Activated CD8-positive, alpha-beta memory T cell treated with anti-CD3 and anti-CD28 coated beads, Interleukin-2, amount 10 ng/mL, durations not matched to agents 7 days and 5 days (primary cell): ENCODE measurements at regions not wholly inside any gene's neighbourhood (a gene's known extent, or its start where the extent isn't known, plus 50 kb on each side); places are given as distances from the start of the nearest gene placed in this dataset.
"Not testable (repeated sequence)": the region's sequence is repeated elsewhere in the genome, so short reads cannot be mapped to it uniquely, and the experiment has no call there.

Experiments used
- ATAC-seq: fragments of 150-1000 bp; cut with Tn5 transposase; one replicate; pipeline ENCODE4 v1.10.0; 2021; ENCODE audit warnings: moderate library complexity
- CTCF ChIA-PET: fragments of 350-600 bp; sonication (Branson Sonifier 250); formaldehyde crosslinking; loops from one replicate; lab custom pipeline; 2021; ENCODE audit warnings: antibody characterized with exemption; lab: Charles Lee
- DNase-seq: peaks from one replicate; pipeline ENCODE4 v3.0.0-alpha.2; 2020
- H3K27ac Mint-ChIP-seq: one replicate; pipeline ENCODE4 v1.8.0; 2021; ENCODE audit warnings: mild to moderate bottlenecking, mixed read lengths
- H3K27me3 Mint-ChIP-seq: one replicate; pipeline ENCODE4 v1.8.0; 2021; ENCODE audit warnings: mixed read lengths
- H3K36me3 Mint-ChIP-seq: one replicate; pipeline ENCODE4 v1.8.0; 2021; ENCODE audit warnings: mild to moderate bottlenecking, mixed read lengths
- H3K4me1 Mint-ChIP-seq: one replicate; pipeline ENCODE4 v1.8.0; 2021; ENCODE audit warnings: mixed read lengths
- H3K4me3 Mint-ChIP-seq: one replicate; pipeline ENCODE4 v1.8.0; 2021; ENCODE audit warnings: mild to moderate bottlenecking, moderate library complexity, mixed read lengths
- H3K9me3 Mint-ChIP-seq: one replicate; pipeline ENCODE4 v1.8.0; 2022; ENCODE audit warnings: low read depth, mixed read lengths

DNA sequence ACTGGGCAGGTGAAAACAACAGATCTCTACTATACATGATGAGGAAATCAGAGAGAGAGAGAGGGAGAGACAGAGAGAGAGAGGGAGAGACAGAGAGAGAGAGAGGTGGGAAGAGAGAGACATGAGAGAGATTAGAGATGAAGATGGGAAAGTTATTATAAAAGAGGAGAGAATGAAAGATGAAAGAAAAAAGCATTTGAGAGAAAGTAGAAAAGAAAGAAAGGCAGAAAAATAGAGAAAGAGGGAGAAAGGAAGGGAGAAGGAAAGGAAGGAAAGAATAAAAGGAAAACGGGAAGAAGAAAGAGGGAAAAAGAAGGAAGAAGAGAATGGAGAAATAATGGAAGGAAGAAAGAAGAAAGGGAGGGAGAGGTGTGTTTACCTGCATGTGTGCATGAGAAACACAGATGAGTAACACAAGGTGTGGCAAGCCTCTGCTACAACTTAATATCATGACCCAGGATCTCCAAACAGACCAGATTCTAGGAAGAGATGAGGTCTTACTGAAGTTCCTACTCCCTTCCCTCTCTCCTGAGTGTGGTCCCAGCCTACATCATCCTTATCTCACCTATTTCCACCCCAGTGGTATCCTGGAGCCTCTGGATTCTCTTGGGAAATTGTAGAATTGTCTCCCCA is 176.3 kb downstream of the C12orf75 start:
- CTCF ChIA-PET, result no interaction called here
- DNase-seq (no peak), ATAC-seq (no peak)
- Mint-ChIP-seq H3K4me1 (no peaks in the 10 kb centered on the region), H3K36me3 (no peaks in the 10 kb centered on the region), H3K9me3 (no peaks in the 10 kb centered on the region), H3K4me3 (no peak overlapping the region), H3K27me3 (peaks cover 20% of the 10 kb centered on the region), H3K27ac (no peak overlapping the region)

- H3K27me3 Mint-ChIP-seq, result peaks cover 20% of the 10 kb centered on the region
- ATAC-seq (no peak), DNase-seq (no peak)
- no peak overlapping the region for H3K27ac Mint-ChIP-seq
- CTCF ChIA-PET, result no interaction called here
- H3K4me3 Mint-ChIP-seq, result no peak overlapping the region
- H3K4me1 Mint-ChIP-seq, result no peaks in the 10 kb centered on the region
- no peaks in the 10 kb centered on the region for H3K9me3 Mint-ChIP-seq
- no peaks in the 10 kb centered on the region for H3K36me3 Mint-ChIP-seq
These were observed 177.0 kb downstream of the C12orf75 start for GRCh38 chr12:105507311-105508038.

DNA sequence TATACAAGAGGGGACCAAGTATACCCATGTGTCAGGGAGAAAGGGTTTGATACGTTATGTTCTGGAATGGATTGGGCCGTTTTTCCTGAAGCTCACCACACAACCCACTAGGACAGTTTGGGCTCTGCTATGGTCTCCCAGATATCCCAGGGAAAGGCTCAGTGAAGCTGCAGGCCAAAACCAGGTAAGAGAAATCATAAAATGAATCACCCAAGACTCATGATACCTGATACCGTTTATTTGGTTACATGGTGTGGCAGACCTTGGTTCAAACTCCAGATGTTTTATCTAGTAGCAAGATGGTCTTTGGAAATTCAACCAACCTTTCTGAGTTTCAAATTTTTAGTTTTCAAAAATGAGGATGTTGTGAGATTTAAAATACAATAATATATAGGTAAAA is 177.6 kb downstream of the C12orf75 start:
- Mint-ChIP-seq H3K27me3 (peaks cover 20% of the 10 kb centered on the region), H3K4me3 (no peak overlapping the region), H3K9me3 (no peaks in the 10 kb centered on the region), H3K27ac (no peak overlapping the region), H3K4me1 (no peaks in the 10 kb centered on the region), H3K36me3 (no peaks in the 10 kb centered on the region)
- DNase-seq (no peak), ATAC-seq (no peak)
- CTCF ChIA-PET, result no interaction called here

GRCh38 chr12:105510526-105510925 is 180.0 kb downstream of the C12orf75 start:
- H3K9me3 Mint-ChIP-seq, result peaks cover 2% of the 10 kb centered on the region
- no peak overlapping the region for H3K27ac Mint-ChIP-seq
- no peaks in the 10 kb centered on the region for H3K36me3 Mint-ChIP-seq
- H3K27me3 Mint-ChIP-seq, result peaks cover 17% of the 10 kb centered on the region
- ATAC-seq (no peak), DNase-seq (no peak)
- CTCF ChIA-PET, result no interaction called here
- H3K4me3 Mint-ChIP-seq, result no peak overlapping the region
- H3K4me1 Mint-ChIP-seq, result no peaks in the 10 kb centered on the region

DNA sequence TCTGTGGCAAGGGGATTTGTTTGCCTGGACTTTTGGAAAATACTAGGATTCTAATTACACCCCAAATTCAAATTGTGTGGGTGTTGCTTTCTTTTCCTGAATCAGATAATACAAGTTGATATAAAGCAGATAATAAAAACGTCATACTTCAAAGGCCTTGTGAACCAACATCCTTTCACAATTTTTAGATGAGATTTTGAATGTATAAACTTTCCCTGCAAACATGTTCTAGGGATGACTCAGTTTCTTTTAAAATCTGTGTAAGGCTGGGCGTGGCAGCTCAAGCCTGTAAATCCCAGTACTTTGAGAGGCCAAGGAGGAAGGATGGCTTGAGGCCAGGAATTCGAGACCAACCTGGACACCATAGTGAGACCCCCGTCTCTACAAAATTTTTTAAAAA is 182.4 kb downstream of the C12orf75 start:
- H3K27ac Mint-ChIP-seq, H3K36me3 Mint-ChIP-seq, H3K4me1 Mint-ChIP-seq, DNase-seq, CTCF ChIA-PET, H3K9me3 Mint-ChIP-seq, ATAC-seq, H3K4me3 Mint-ChIP-seq: not testable (repeated sequence)
- H3K27me3 Mint-ChIP-seq, result peaks cover 12% of the 10 kb centered on the region

GRCh38 chr12:105522166-105522825 is 191.8 kb downstream of the C12orf75 start:
- Mint-ChIP-seq H3K4me1 (no peaks in the 10 kb centered on the region), H3K9me3 (peaks cover 5% of the 10 kb centered on the region), H3K36me3 (no peaks in the 10 kb centered on the region), H3K4me3 (no peak overlapping the region), H3K27ac (no peak overlapping the region), H3K27me3 (peaks cover 6% of the 10 kb centered on the region)
- CTCF ChIA-PET, result no interaction called here
- DNase-seq, result no peak
- no peak for ATAC-seq

DNA sequence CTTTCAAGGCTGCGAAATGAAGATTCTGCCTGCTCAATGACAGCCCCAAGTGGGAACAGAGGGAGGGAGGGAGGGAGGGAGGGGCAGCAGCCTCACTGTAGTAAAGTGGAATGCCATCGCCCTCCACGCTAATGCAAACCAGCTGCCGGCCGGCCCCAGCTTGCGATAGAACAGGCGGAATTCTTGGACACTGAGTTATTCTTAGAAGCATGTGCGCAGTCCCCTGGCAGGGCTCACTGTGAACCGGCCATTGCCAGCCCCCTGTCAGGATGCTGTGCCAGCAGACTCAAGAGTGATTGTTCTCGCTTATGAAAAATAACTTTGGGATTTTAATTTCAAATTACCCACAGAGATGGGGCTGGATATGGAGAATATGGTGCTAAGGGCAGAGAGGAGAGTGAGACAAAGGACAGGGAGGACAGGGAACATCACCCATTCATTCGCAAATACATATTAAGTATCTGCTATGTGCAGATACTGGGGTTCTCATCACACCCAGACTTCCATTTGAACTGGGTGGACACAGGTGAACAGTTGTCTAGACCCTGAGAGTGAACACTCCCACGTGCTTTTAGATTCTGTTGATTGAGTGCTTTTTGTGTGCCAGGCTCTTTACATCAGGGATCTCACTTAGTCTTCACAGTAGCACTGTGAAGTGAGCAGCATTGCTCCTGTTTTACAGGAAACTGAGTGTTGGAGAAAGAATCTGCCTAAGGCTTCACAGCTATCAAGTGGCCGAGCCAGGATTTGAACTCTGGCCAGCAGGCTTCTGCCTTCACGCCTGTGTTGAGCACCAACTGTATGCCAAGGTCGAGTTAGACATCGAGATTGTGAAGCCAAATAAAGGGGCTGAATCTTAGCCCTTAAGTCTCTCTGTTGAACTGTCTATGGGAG is 192.9 kb downstream of the C12orf75 start:
- no peak overlapping the region for H3K27ac Mint-ChIP-seq
- H3K4me1 Mint-ChIP-seq, result no peaks in the 10 kb centered on the region
- peaks cover 6% of the 10 kb centered on the region for H3K27me3 Mint-ChIP-seq
- H3K36me3 Mint-ChIP-seq, result no peaks in the 10 kb centered on the region
- H3K4me3 Mint-ChIP-seq, result no peak overlapping the region
- H3K9me3 Mint-ChIP-seq, result peaks cover 5% of the 10 kb centered on the region
- CTCF ChIA-PET, result no interaction called here
- ATAC-seq, result no peak
- no peak for DNase-seq

DNA sequence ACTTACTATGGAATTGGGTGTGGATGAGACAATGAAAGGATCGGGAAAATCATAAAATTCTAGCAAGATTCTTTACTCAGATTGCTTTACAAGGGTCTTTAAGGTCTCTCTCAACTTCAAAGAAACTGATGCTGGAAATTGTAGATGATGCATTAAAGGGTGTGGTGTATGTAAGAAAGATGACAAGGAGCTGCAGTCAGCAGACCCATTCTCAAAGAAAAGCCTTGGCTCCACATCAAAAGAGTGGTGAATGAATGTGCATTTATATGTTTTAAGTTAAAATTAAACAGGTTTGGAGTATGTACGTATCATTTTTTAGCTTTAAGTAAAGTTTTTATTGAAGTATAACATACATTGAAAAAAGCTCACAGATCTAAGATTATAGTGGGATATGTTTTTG is 194.5 kb downstream of the C12orf75 start:
- H3K9me3 Mint-ChIP-seq, result peaks cover 2% of the 10 kb centered on the region
- CTCF ChIA-PET, result interaction anchor here (0.9 kb wide), 1 partner anchor 105 kb away, joined by 3 read pairs; no protein-coding TSS in a partner anchor
- H3K27me3 Mint-ChIP-seq, result peaks cover 13% of the 10 kb centered on the region
- no peak overlapping the region for H3K4me3 Mint-ChIP-seq
- H3K4me1 Mint-ChIP-seq, result no peaks in the 10 kb centered on the region
- no peaks in the 10 kb centered on the region for H3K36me3 Mint-ChIP-seq
- DNase-seq, result no peak
- no peak for ATAC-seq
- H3K27ac Mint-ChIP-seq, result no peak overlapping the region

DNA sequence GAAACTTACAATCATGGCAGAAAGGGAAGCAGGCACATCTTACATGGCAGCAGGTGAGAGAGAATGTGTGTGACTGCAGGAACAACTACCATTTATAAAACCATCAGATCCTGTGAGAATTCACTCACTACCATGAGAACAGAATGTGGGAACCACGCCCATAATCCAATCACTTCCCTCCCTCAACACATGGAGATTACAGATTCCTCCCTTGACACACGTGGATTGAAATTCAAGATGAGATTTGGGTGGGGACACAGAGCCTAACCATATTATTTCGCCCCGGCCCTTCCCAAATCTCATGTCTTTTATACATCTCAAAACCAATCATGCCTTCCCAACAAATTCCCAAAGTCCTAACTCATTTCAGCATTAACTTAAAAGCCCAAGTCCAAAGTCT is 203.6 kb downstream of the C12orf75 start:
- CTCF ChIA-PET, result no interaction called here
- DNase-seq (no peak), ATAC-seq (no peak)
- H3K4me3 Mint-ChIP-seq, result no peak overlapping the region
- no peaks in the 10 kb centered on the region for H3K36me3 Mint-ChIP-seq
- H3K4me1 Mint-ChIP-seq, result no peaks in the 10 kb centered on the region
- peaks cover 9% of the 10 kb centered on the region for H3K27me3 Mint-ChIP-seq
- no peak overlapping the region for H3K27ac Mint-ChIP-seq
- H3K9me3 Mint-ChIP-seq, result peaks cover 14% of the 10 kb centered on the region

DNA sequence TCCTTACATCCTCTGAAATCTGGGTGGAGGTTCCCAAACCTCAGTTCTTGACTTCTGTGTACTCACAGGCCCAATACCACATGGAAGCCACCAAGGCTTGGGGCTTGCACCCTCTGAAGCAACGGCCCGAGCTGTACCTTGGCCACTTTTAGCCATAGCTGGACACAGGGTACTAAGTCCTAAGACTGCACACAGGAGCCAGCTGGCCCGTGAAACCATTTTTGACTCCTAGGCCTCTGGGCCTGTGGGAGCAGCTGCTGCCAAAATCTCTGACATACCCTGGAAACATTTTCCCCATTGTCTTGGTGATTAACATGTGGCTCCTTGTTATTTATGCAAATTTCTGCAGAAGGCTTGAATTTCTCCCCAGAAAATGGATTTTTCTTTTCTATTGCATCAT is 204.5 kb downstream of the C12orf75 start:
- H3K27me3 Mint-ChIP-seq, H3K36me3 Mint-ChIP-seq, DNase-seq, CTCF ChIA-PET, H3K4me1 Mint-ChIP-seq, ATAC-seq, H3K4me3 Mint-ChIP-seq, H3K27ac Mint-ChIP-seq: not testable (repeated sequence)
- peaks cover 14% of the 10 kb centered on the region for H3K9me3 Mint-ChIP-seq

GRCh38 chr12:105538880-105539279 is 208.4 kb downstream of the C12orf75 start:
- no peak overlapping the region for H3K27ac Mint-ChIP-seq
- CTCF ChIA-PET, result no interaction called here
- DNase-seq, result no peak
- no peaks in the 10 kb centered on the region for H3K4me1 Mint-ChIP-seq
- no peak overlapping the region for H3K4me3 Mint-ChIP-seq
- H3K27me3 Mint-ChIP-seq, result no peaks in the 10 kb centered on the region
- peaks cover 12% of the 10 kb centered on the region for H3K9me3 Mint-ChIP-seq
- ATAC-seq, result no peak
- H3K36me3 Mint-ChIP-seq, result no peaks in the 10 kb centered on the region

- CTCF ChIA-PET, result no interaction called here
- H3K27ac Mint-ChIP-seq, result no peak overlapping the region
These were observed 209.2 kb downstream of the C12orf75 start for GRCh38 chr12:105539735-105540134.

DNA sequence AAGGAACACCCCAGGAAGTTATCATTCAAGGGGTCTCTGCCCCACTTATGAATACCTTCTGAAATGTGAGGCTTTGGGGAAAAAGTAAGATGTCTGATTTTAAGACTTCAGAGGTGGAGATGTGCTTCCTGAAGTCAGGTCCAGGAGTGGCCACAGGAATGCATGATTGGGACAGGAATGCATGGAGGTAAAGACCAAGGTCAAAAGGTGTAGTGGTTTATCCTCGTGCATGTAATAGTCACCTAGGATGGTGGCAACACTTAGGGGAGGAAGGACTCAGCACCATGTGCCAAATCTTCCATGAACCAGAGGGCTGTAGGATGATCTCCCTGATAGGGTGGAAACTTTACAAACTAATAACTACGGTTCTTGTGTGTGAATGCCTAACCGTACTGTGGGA is 217.3 kb downstream of the C12orf75 start:
- no peak for ATAC-seq
- DNase-seq, result no peak
- H3K27me3 Mint-ChIP-seq, result no peaks in the 10 kb centered on the region
- H3K9me3 Mint-ChIP-seq, result no peaks in the 10 kb centered on the region
- H3K4me1 Mint-ChIP-seq, result no peaks in the 10 kb centered on the region
- H3K4me3 Mint-ChIP-seq, result no peak overlapping the region
- no peaks in the 10 kb centered on the region for H3K36me3 Mint-ChIP-seq
- H3K27ac Mint-ChIP-seq, result no peak overlapping the region
- CTCF ChIA-PET, result no interaction called here

More at GRCh38 chr12:105539735-105540134, 209.2 kb downstream of the C12orf75 start:
- H3K4me3 Mint-ChIP-seq, result no peak overlapping the region
- no peaks in the 10 kb centered on the region for H3K36me3 Mint-ChIP-seq
- H3K27me3 Mint-ChIP-seq, result no peaks in the 10 kb centered on the region
- H3K9me3 Mint-ChIP-seq, result peaks cover 7% of the 10 kb centered on the region
- no peaks in the 10 kb centered on the region for H3K4me1 Mint-ChIP-seq
- ATAC-seq (no peak), DNase-seq (no peak)
